ENCODE measurements at regions not wholly inside any gene's neighbourhood (a gene's known extent, or its start where the extent isn't known, plus 50 kb on each side); places are given as distances from the start of the nearest gene placed in this dataset.

DNA sequence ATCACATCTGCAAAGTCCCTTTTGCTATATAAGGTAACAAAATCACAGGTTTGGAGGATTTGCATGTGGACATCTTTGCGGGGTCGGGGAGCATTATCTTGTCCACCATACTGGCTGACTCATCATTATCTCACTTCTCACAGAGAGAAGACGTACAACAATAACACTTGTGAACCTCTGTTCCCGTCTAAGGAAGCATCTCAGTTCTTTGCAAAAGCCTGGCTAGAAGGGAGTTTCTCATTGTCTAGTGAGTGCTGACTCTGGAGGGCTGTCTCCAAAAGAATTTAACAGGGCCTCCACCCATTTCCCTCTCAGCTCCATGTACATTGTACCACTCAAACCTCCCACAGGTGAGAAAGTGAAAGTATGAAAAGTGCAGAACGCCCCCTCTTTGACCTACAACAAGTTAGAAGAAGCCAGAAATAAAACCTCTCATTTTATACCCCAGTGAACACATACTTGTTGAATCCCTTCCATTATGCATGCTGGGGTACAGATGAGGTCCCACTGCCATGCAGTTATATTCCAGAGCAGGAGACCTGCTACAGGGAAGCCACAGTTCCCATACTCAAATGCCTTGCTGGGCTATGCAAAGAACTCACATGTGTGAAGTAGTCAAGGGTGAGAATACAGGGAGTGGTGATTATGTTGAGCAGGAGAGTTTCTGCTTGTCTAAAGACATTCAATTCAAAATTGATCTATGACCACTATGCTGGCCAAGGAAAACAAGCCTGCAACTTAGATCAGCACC lies 121.7 kb upstream of the PRDX6 start:
- H2AK9ac ChIP-seq (replicated peaks; ENCODE audit: low read depth, low read length, poor library complexity), result no peak overlapping the region
- no peak overlapping the region for H2BK5ac ChIP-seq (ENCODE audit: low read depth, low read length, poor library complexity, severe bottlenecking)
- DNase-seq, result no peak
- no TSS peak for BruUV-seq (replicated peaks)
- H3K56ac ChIP-seq (ENCODE audit: extremely low read depth, insufficient read depth, low read length), result no peak overlapping the region
- ChIA-PET POLR2A (ENCODE audit: unreplicated experiment) (no interaction called here), CTCF (interaction anchor here (0.6 kb wide), 1 partner anchor 57 kb away, joined by 3 read pairs; no protein-coding TSS in a partner anchor)
- no peaks in the 10 kb centered on the region for H4K20me1 ChIP-seq (ENCODE audit: insufficient read depth, low read length)
- H2BK120ac ChIP-seq (ENCODE audit: low read depth, low read length), result no peak overlapping the region
- no peak overlapping the region for H3K4me2 ChIP-seq (ENCODE audit: low read depth, low read length)
- 100% methylated on average over 2 of the region's 5 CpGs; no CpG with 5 or more reads in 1 of the 2 experiments for WGBS, 2 experiments (ENCODE audit: extremely low coverage in 2 of 2, insufficient read length in 1 of 2)
- no peak overlapping the region for H3K9ac ChIP-seq (ENCODE audit: low read depth, low read length)
- H2BK20ac ChIP-seq (ENCODE audit: low read depth, low read length), result no peak overlapping the region
- no peak overlapping the region for H4K5ac ChIP-seq (ENCODE audit: low read depth, low read length)
- H3K4me3 ChIP-seq (ENCODE audit: insufficient read depth, low read depth, low read length), result no peak overlapping the region
- peak; percentile 62 for TF ChIP-seq MAFK (IDR thresholded peaks at IDR 0.05; ENCODE audit: low read depth, low read length)
- TF ChIP-seq RFX5 (IDR thresholded peaks at IDR 0.05; ENCODE audit: low read depth, low read length), result no peak
- no peak for TF ChIP-seq RCOR1 (IDR thresholded peaks at IDR 0.05; ENCODE audit: insufficient replicate concordance, low read length)
- H2AK5ac ChIP-seq (ENCODE audit: low read depth, low read length), result no peak overlapping the region
- no peak overlapping the region for H3K14ac ChIP-seq (replicated peaks; ENCODE audit: low read depth, low read length)
- no peak overlapping the region for H3K27ac ChIP-seq (ENCODE audit: insufficient read depth, low read length)
- dilution Hi-C loops (cut with HindIII; ENCODE audit: low sequenced_read_pairs, unreplicated experiment), result no loop called here
- H3K36me3 ChIP-seq (ENCODE audit: control insufficient read depth, insufficient read depth, low read length), result no peaks in the 10 kb centered on the region
- H3K18ac ChIP-seq (ENCODE audit: low read depth, low read length), result no peak overlapping the region
- in situ Hi-C loops (cut with MboI; ENCODE audit: low sequenced_read_pairs), result no loop called here
- H3K79me1 ChIP-seq (ENCODE audit: low read depth in 1 of 2, low read length in 2 of 2), result no peaks in the 10 kb centered on the region
- H3K9me1 ChIP-seq (ENCODE audit: insufficient read depth, low read length), result no peaks in the 10 kb centered on the region
- H3K4me1 ChIP-seq (ENCODE audit: control insufficient read depth, insufficient read depth, low read length), result peaks cover 2% of the 10 kb centered on the region; the same call in 1 of the 2 replicates
- H3K23ac ChIP-seq (ENCODE audit: low read depth, low read length), result no peak overlapping the region; the same call in 1 of the 2 replicates
- no peak for ATAC-seq (ENCODE audit: low read depth)
- H3K4ac ChIP-seq (ENCODE audit: low read depth, low read length), result no peak overlapping the region
- intact Hi-C loops (cut with micrococcal nuclease), result no loop called here
- no peaks in the 10 kb centered on the region for H3K27me3 ChIP-seq (ENCODE audit: control insufficient read depth, insufficient read depth, low read length)
- no peak overlapping the region for H2AFZ ChIP-seq (replicated peaks; ENCODE audit: low read length, poor library complexity)
- no peak overlapping the region for H2BK15ac ChIP-seq (ENCODE audit: low read depth, low read length)
- H3K9me3 ChIP-seq (ENCODE audit: control insufficient read depth, insufficient read depth, low read length), result peaks cover 7% of the 10 kb centered on the region
- no peak overlapping the region for H4K91ac ChIP-seq (ENCODE audit: insufficient read depth, low read depth, low read length)
- no peak overlapping the region for H4K8ac ChIP-seq (ENCODE audit: low read depth in 2 of 2, low read length in 2 of 2)

Data from IMR-90 (cell line).